Choroid plexus epithelial cell (primary cell): ENCODE measurements at regions not wholly inside any gene's neighbourhood (a gene's known extent, or its start where the extent isn't known, plus 50 kb on each side); places are given as distances from the start of the nearest gene placed in this dataset.

ENCODE experiments used
- DNase-seq: peaks from one replicate; pipeline ENCODE4 v3.0.0-alpha.2; 2010; ENCODE audit warnings: low read depth
- H3K4me3 ChIP-seq: 2 replicates; pipeline ENCODE4 v1.5.1; 2011; ENCODE audit warnings: low read depth, mild to moderate bottlenecking, control low read depth, low read length, moderate library complexity
- CTCF ChIP-seq: conservative IDR thresholded peaks from 2 replicates; pipeline ENCODE4 v1.5.1; 2011; ENCODE audit warnings: low read depth, mild to moderate bottlenecking, control low read depth, inconsistent platforms, low read length, moderate library complexity

- DNase-seq, result peak; percentile 7
- no peak overlapping the region for H3K4me3 ChIP-seq
- TF ChIP-seq CTCF, result no peak
Observed at GRCh38 chr10:28381466-28381865, 78.6 kb upstream of the MPP7 start.

GRCh38 chr10:28381903-28382347 lies 79.1 kb upstream of the MPP7 start:
- TF ChIP-seq CTCF, result peak; percentile 96
- peak; percentile 95 for DNase-seq
- no peak overlapping the region for H3K4me3 ChIP-seq

- no peak for TF ChIP-seq CTCF
- no peak overlapping the region for H3K4me3 ChIP-seq
- DNase-seq, result peak; percentile 18
Observed at GRCh38 chr10:28382525-28383269, 79.8 kb upstream of the MPP7 start.

GRCh38 chr10:28384557-28384956 lies 81.7 kb upstream of the MPP7 start:
- TF ChIP-seq CTCF, result no peak
- DNase-seq, result no peak
- H3K4me3 ChIP-seq, result no peak overlapping the region

GRCh38 chr10:28385748-28386502 lies 83.1 kb upstream of the MPP7 start:
- no peak for TF ChIP-seq CTCF
- DNase-seq, result no peak
- H3K4me3 ChIP-seq, result no peak overlapping the region

GRCh38 chr10:28386503-28386868 lies 83.6 kb upstream of the MPP7 start:
- no peak for DNase-seq
- no peak overlapping the region for H3K4me3 ChIP-seq
- TF ChIP-seq CTCF, result no peak

GRCh38 chr10:28387140-28387539 lies 84.3 kb upstream of the MPP7 start:
- no peak for DNase-seq
- no peak for TF ChIP-seq CTCF
- no peak overlapping the region for H3K4me3 ChIP-seq
